SK-N-SH (cell line): ENCODE measurements at regions not wholly inside any gene's neighbourhood (a gene's known extent, or its start where the extent isn't known, plus 50 kb on each side); places are given as distances from the start of the nearest gene placed in this dataset.

ENCODE experiments used
- CTCF ChIA-PET: fragments of 300-600, 350-600 bp; formaldehyde crosslinking; extraction: SDS; loops from one replicate; lab custom pipeline; 2021; lab: Yijun Ruan, JAX
- POLR2A ChIA-PET: fragments of 350-600 bp; sonication (Branson Sonifier 250); formaldehyde crosslinking; extraction: SDS; loops from one replicate; lab custom pipeline; 2020; ENCODE audit warnings: antibody characterized with exemption, inconsistent platforms; lab: Yijun Ruan, JAX
- DNase-seq: peaks from one replicate; pipeline ENCODE4 v3.0.0; 2012
- H2AFZ ChIP-seq: fragments of 200-600 bp; sonication (generic); 2 replicates; pipeline ENCODE4 v1.8.1; 2016; ENCODE audit warnings: antibody characterized with exemption, mild to moderate bottlenecking, low read depth
- H3F3A ChIP-seq: fragments of 200-600 bp; sonication (generic); replicated peaks from 2 replicates; pipeline ENCODE3; 2016; ENCODE audit warnings: antibody characterized with exemption, mild to moderate bottlenecking; ENCODE audit not compliant: insufficient read depth
- H3K27ac ChIP-seq, 2 experiments: fragments of 200-500 bp in 1 of 2; fragments of 200-600 bp in 1 of 2; sonication (Bioruptor generic) in 1 of 2; sonication (generic), shearing (Covaris generic) in 1 of 2; 2 replicates each; pipeline versions ENCODE4 v1.5.1 to v1.6.1; 2014 to 2016; ENCODE audit warnings: low read depth in 2 of 2, inconsistent platforms in 1 of 2, low read length in 1 of 2, mild to moderate bottlenecking in 1 of 2, mixed read lengths in 1 of 2
- H3K27me3 ChIP-seq: fragments of 200-600 bp; sonication (generic), shearing (Covaris generic); 2 replicates; pipeline ENCODE4 v1.6.1; 2016; ENCODE audit warnings: mixed run types; ENCODE audit not compliant: insufficient read depth
- H3K36me3 ChIP-seq, 2 experiments: fragments of 200-500 bp in 1 of 2; fragments of 200-600 bp in 1 of 2; sonication (Bioruptor generic) in 1 of 2; sonication (generic) in 1 of 2; replicated peaks in 1 of 2; 2 replicates each; pipeline versions ENCODE3 to v1.5.1; 2014 to 2016; ENCODE audit warnings: low read length in 1 of 2, mild to moderate bottlenecking in 1 of 2; ENCODE audit not compliant: insufficient read depth in 2 of 2, control insufficient read depth in 1 of 2
- H3K4me1 ChIP-seq, 2 experiments: fragments of 200-500 bp in 1 of 2; fragments of 200-600 bp in 1 of 2; sonication (Bioruptor generic) in 1 of 2; sonication (generic), shearing (Covaris generic) in 1 of 2; 2 replicates each; pipeline versions ENCODE4 v1.5.1 to v1.6.1; 2014 to 2016; ENCODE audit warnings: low read depth in 1 of 2, low read length in 1 of 2, mixed run types in 1 of 2; ENCODE audit not compliant: insufficient read depth in 2 of 2, control insufficient read depth in 1 of 2
- H3K4me2 ChIP-seq: fragments of 200-600 bp; sonication (generic), shearing (Covaris generic); 2 replicates; pipeline ENCODE4 v1.6.1; 2017; ENCODE audit warnings: mixed run types
- H3K4me3 ChIP-seq, 2 experiments: fragments of 200-500 bp in 1 of 2; fragments of 200-600 bp in 1 of 2; sonication (Bioruptor generic) in 1 of 2; sonication (generic), shearing (Covaris generic) in 1 of 2; 2 replicates each; pipeline versions ENCODE4 v1.5.1 to v1.8.1; 2014 to 2016; ENCODE audit warnings: low read depth in 2 of 2, inconsistent platforms in 1 of 2, low read length in 1 of 2, mild to moderate bottlenecking in 1 of 2, mixed read lengths in 1 of 2, moderate library complexity in 1 of 2
- H3K79me2 ChIP-seq: fragments of 200-600 bp; sonication (generic); 2 replicates; pipeline ENCODE4 v1.8.1; 2017; ENCODE audit warnings: mild to moderate bottlenecking; ENCODE audit not compliant: insufficient read depth
- H3K9ac ChIP-seq: fragments of 200-600 bp; sonication (generic); 2 replicates; pipeline ENCODE4 v1.6.1; 2017; ENCODE audit warnings: mixed run types
- H3K9me2 ChIP-seq: fragments of 200-600 bp; sonication (generic); 2 replicates; pipeline ENCODE4 v1.6.1; 2017; ENCODE audit warnings: mixed run types
- H3K9me3 ChIP-seq: fragments of 200-600 bp; sonication (generic); 2 replicates; pipeline ENCODE4 v1.6.1; 2017; ENCODE audit warnings: mixed run types, mild to moderate bottlenecking, moderate library complexity
- H4K20me1 ChIP-seq: fragments of 200-600 bp; sonication (generic); 2 replicates; pipeline ENCODE4 v1.6.1; 2017; ENCODE audit warnings: mild to moderate bottlenecking, mixed run types; ENCODE audit not compliant: insufficient read depth
- EP300 ChIP-seq, 2 experiments: IDR thresholded peaks; 2 replicates each; pipeline versions ENCODE4 v1.4.0 to v1.6.1; 2012; ENCODE audit warnings: borderline replicate concordance in 1 of 2, low read depth in 1 of 2, low read length in 1 of 2
- EZH2phosphoT487 ChIP-seq: fragments of 200-600 bp; sonication (generic); IDR thresholded peaks from 2 replicates; pipeline ENCODE4 v1.6.1; 2017; ENCODE audit warnings: low read depth, mixed run types, mild to moderate bottlenecking, antibody characterized with exemption, moderate library complexity, borderline replicate concordance
- FOXM1 ChIP-seq: IDR thresholded peaks from 2 replicates; pipeline ENCODE4 v1.4.0; 2012; ENCODE audit warnings: low read depth, mild to moderate bottlenecking
- GATA2 ChIP-seq: sonication (generic); formaldehyde crosslinking; IDR thresholded peaks from 2 replicates; pipeline ENCODE4 v1.5.0; 2020; ENCODE audit warnings: mild to moderate bottlenecking, missing genetic modification reagents
- JUND ChIP-seq: IDR thresholded peaks from 2 replicates; pipeline ENCODE4 v1.4.0; 2012
- MAX ChIP-seq: IDR thresholded peaks from 2 replicates; pipeline ENCODE4 v1.4.0; 2012; ENCODE audit warnings: low read depth
- MEF2A ChIP-seq: IDR thresholded peaks from 2 replicates; pipeline ENCODE4 v1.4.0; 2012; ENCODE audit warnings: low read depth, borderline replicate concordance
- MXI1 ChIP-seq: IDR thresholded peaks from 2 replicates; pipeline ENCODE4 v1.6.1; 2012; ENCODE audit warnings: mild to moderate bottlenecking, low read depth, low read length, improper control_type of control experiment
- RAD21 ChIP-seq: IDR thresholded peaks from 2 replicates; pipeline ENCODE4 v1.6.1; 2012; ENCODE audit warnings: mild to moderate bottlenecking, low read length
- RCOR1 ChIP-seq: fragments of 150-350 bp; IDR thresholded peaks from 2 replicates; pipeline ENCODE4 v1.6.1; 2017; ENCODE audit warnings: antibody characterized with exemption, low read length
- RXRA ChIP-seq: IDR thresholded peaks from 2 replicates; pipeline ENCODE4 v1.4.0; 2012; ENCODE audit warnings: low read depth, mild to moderate bottlenecking, borderline replicate concordance
- SIN3A ChIP-seq: IDR thresholded peaks from 2 replicates; pipeline ENCODE4 v1.6.1; 2012; ENCODE audit warnings: low read depth, mild to moderate bottlenecking, low read length, moderate library complexity, borderline replicate concordance
- TCF12 ChIP-seq: IDR thresholded peaks from 2 replicates; pipeline ENCODE4 v1.4.0; 2012
- USF2 ChIP-seq: fragments of 150-350 bp; IDR thresholded peaks from 2 replicates; pipeline ENCODE4 v1.6.1; 2017; ENCODE audit warnings: antibody characterized with exemption, low read length, low read depth, borderline replicate concordance
- YY1 ChIP-seq: IDR thresholded peaks from 2 replicates; pipeline ENCODE4 v1.4.0; 2012; ENCODE audit warnings: low read depth, mild to moderate bottlenecking
- WGBS: methylation state at CpG from one replicate; pipeline ENCODE4 v1.1.6; 2017; ENCODE audit warnings: low lambda C conversion rate; 5-methylcytosine and 5-hydroxymethylcytosine counted together

DNA sequence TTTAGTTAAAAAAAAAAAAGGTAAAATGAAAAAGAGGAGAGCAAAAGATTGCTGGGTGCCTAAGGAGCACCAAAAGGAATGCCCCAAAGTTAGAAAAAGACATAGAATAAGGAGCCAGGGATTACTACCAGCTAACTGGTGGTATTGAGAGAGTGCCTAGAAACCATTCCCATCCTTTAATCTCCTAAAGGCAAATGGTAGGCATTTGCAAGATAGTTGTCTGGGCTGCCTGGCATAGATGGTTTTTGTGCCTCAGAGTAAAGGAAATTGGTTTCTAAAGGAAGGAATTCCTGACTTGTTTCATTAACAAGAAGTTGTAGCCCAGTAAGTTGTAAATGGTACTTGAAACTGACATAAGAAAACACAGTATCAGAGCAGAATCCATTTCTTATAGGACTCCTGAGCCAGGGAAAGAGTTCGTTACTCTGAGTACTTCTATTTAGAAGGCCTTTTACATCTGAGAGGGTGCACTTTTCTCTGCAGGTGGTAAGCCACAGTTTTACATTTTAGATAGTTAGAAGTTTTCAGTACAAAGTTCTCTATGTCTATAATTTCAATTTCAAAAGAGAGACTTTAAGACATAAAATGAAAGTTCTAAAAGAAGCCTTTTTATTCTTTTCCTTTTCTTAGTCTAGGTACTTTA is 92.6 kb downstream of the OLFM4 start:
- H3K9ac ChIP-seq, result no peak overlapping the region
- WGBS, result 25% methylated on average over 1 of the region's 1 CpG
- no peaks in the 10 kb centered on the region for H3F3A ChIP-seq
- H3K9me3 ChIP-seq, result no peaks in the 10 kb centered on the region
- no peaks in the 10 kb centered on the region for H3K27me3 ChIP-seq
- TF ChIP-seq RXRA (no peak), RAD21 (no peak), MXI1 (no peak), MEF2A (no peak), MAX (no peak), FOXM1 (no peak), GATA2 (CRISPR knock-in tag) (no peak)
- no peaks in the 10 kb centered on the region for H3K9me2 ChIP-seq
- ChIA-PET POLR2A (no interaction called here), CTCF (interaction anchor here (0.6 to 0.9 kb wide), 2 partner anchors 31 to 212 kb away, joined by 3 to 4 read pairs; no protein-coding TSS in a partner anchor)
- no peak overlapping the region for H3K4me3 ChIP-seq
- H3K4me1 ChIP-seq, result peaks cover 0 to 2% of the 10 kb centered on the region in 2 experiments; a peak in 1 of 4 replicates
- no peak overlapping the region for H2AFZ ChIP-seq
- no peak for DNase-seq
- H3K79me2 ChIP-seq, result no peaks in the 10 kb centered on the region
- H3K36me3 ChIP-seq, result no peaks in the 10 kb centered on the region
- H3K4me2 ChIP-seq, result no peak overlapping the region
- no peak overlapping the region for H3K27ac ChIP-seq
- H4K20me1 ChIP-seq, result no peaks in the 10 kb centered on the region

- no peak overlapping the region for H3K27ac ChIP-seq
- no peaks in the 10 kb centered on the region for H4K20me1 ChIP-seq
- no peak for TF ChIP-seq TCF12
- TF ChIP-seq RCOR1, result no peak
- no peak for TF ChIP-seq SIN3A
- no peak for TF ChIP-seq MAX
- TF ChIP-seq JUND, result no peak
- TF ChIP-seq EZH2phosphoT487, result no peak
- TF ChIP-seq EP300 (IDR thresholded peaks at IDR 0.05; ENCODE audit: borderline replicate concordance in 1 of 2, low read depth in 1 of 2, low read length in 1 of 2), result no peak
- no peak for TF ChIP-seq FOXM1
- TF ChIP-seq MEF2A, result no peak
- TF ChIP-seq USF2, result no peak
- TF ChIP-seq YY1, result no peak
- TF ChIP-seq GATA2 (CRISPR knock-in tag), result no peak
- 23% methylated on average over 2 of the region's 2 CpGs for WGBS
- H3K4me1 ChIP-seq, result peaks cover 0 to 2% of the 10 kb centered on the region in 2 experiments; a peak in 1 of 4 replicates
- no peak overlapping the region for H3K9ac ChIP-seq
- no peak for DNase-seq
- no peak overlapping the region for H2AFZ ChIP-seq
- no peaks in the 10 kb centered on the region for H3K27me3 ChIP-seq
- no peak overlapping the region for H3K4me2 ChIP-seq
- H3F3A ChIP-seq, result no peaks in the 10 kb centered on the region
- no peaks in the 10 kb centered on the region for H3K9me2 ChIP-seq
- H3K9me3 ChIP-seq, result no peaks in the 10 kb centered on the region
- no peaks in the 10 kb centered on the region for H3K79me2 ChIP-seq
- no peak overlapping the region for H3K4me3 ChIP-seq
- no peaks in the 10 kb centered on the region for H3K36me3 ChIP-seq
- ChIA-PET CTCF (interaction anchor here (0.9 kb wide), 1 partner anchor 30 kb away, joined by 3 read pairs; no protein-coding TSS in a partner anchor), POLR2A (no interaction called here)
Observed at GRCh38 chr13:53121919-53122318, 93.3 kb downstream of the OLFM4 start.
